ENCODE measurements at regions not wholly inside any gene's neighbourhood (a gene's known extent, or its start where the extent isn't known, plus 50 kb on each side); places are given as distances from the start of the nearest gene placed in this dataset.

DNA sequence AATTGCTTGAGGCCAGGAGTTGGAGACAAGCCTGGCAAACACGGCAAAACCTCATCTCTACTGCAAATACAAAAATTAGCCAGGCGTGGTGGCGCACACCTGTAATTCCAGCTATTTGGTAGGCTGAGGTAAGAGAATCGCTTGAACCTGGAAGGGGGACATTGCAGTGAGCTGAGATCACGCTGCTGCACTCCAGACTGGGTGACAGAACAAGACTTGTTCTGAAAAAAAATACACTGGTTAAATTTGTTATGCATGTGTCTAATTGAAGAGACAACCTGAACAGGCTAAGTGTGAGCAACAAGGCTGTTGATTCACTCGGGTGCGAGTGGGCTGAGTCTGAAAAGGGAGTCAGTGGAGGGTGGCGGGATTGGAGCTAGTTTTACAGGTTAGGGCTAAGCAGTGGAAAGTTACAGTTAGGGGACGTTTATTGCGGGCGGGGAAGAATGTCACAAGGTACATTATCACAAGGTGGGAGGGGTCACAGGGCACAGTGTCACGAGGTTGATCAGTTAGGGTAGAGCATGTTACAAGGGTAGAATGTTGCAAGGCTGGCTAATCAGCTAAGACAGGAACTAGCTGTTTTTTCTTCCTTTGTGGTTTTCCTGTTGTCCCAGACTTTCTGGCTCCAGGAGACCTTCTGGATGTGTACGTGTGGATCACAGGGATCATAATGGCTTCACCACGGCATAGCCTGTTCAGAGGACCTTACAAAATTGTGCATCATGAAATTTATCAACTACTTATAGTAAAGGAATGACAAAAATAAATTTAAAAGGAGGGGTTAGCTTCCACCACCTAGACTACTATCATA lies 115.8 kb downstream of the NAA11 start:
- TF ChIP-seq, protein P1, sequence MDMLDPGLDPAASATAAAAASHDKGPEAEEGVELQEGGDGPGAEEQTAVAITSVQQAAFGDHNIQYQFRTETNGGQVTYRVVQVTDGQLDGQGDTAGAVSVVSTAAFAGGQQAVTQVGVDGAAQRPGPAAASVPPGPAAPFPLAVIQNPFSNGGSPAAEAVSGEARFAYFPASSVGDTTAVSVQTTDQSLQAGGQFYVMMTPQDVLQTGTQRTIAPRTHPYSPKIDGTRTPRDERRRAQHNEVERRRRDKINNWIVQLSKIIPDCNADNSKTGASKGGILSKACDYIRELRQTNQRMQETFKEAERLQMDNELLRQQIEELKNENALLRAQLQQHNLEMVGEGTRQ (IDR thresholded peaks at IDR 0.05), result no peak
- TF ChIP-seq EP300 (IDR thresholded peaks at IDR 0.05), result no peak
- TF ChIP-seq, protein P2, sequence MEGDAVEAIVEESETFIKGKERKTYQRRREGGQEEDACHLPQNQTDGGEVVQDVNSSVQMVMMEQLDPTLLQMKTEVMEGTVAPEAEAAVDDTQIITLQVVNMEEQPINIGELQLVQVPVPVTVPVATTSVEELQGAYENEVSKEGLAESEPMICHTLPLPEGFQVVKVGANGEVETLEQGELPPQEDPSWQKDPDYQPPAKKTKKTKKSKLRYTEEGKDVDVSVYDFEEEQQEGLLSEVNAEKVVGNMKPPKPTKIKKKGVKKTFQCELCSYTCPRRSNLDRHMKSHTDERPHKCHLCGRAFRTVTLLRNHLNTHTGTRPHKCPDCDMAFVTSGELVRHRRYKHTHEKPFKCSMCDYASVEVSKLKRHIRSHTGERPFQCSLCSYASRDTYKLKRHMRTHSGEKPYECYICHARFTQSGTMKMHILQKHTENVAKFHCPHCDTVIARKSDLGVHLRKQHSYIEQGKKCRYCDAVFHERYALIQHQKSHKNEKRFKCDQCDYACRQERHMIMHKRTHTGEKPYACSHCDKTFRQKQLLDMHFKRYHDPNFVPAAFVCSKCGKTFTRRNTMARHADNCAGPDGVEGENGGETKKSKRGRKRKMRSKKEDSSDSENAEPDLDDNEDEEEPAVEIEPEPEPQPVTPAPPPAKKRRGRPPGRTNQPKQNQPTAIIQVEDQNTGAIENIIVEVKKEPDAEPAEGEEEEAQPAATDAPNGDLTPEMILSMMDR (IDR thresholded peaks at IDR 0.05), result no peak
- TF ChIP-seq, protein P3, sequence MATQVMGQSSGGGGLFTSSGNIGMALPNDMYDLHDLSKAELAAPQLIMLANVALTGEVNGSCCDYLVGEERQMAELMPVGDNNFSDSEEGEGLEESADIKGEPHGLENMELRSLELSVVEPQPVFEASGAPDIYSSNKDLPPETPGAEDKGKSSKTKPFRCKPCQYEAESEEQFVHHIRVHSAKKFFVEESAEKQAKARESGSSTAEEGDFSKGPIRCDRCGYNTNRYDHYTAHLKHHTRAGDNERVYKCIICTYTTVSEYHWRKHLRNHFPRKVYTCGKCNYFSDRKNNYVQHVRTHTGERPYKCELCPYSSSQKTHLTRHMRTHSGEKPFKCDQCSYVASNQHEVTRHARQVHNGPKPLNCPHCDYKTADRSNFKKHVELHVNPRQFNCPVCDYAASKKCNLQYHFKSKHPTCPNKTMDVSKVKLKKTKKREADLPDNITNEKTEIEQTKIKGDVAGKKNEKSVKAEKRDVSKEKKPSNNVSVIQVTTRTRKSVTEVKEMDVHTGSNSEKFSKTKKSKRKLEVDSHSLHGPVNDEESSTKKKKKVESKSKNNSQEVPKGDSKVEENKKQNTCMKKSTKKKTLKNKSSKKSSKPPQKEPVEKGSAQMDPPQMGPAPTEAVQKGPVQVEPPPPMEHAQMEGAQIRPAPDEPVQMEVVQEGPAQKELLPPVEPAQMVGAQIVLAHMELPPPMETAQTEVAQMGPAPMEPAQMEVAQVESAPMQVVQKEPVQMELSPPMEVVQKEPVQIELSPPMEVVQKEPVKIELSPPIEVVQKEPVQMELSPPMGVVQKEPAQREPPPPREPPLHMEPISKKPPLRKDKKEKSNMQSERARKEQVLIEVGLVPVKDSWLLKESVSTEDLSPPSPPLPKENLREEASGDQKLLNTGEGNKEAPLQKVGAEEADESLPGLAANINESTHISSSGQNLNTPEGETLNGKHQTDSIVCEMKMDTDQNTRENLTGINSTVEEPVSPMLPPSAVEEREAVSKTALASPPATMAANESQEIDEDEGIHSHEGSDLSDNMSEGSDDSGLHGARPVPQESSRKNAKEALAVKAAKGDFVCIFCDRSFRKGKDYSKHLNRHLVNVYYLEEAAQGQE (IDR thresholded peaks at IDR 0.05), result no peak

Data from A549 (cell line).